ENCODE measurements at regions not wholly inside any gene's neighbourhood (a gene's known extent, or its start where the extent isn't known, plus 50 kb on each side); places are given as distances from the start of the nearest gene placed in this dataset.

GRCh38 chr5:129217179-129217578 is 122.6 kb downstream of the ISOC1 start:
- no peak overlapping the region for H3K4me3 ChIP-seq
- H3K9me3 ChIP-seq = no peaks in the 10 kb centered on the region
- no peak for DNase-seq (ENCODE audit: extremely low spot score in 2 of 2)
- H3K36me3 ChIP-seq = no peaks in the 10 kb centered on the region
- intact Hi-C loops (cut with DNase I) = no loop called here
- TF ChIP-seq CTCF (IDR thresholded peaks at IDR 0.05) = no peak
- TF ChIP-seq POLR2A (IDR thresholded peaks at IDR 0.05) = no peak
- no peak for TF ChIP-seq POLR2AphosphoS5 (IDR thresholded peaks at IDR 0.05; ENCODE audit: insufficient read depth in 1 of 2, low read depth in 1 of 2)
- no peak overlapping the region for H3K27ac ChIP-seq
- no peaks in the 10 kb centered on the region for H3K27me3 ChIP-seq
- H3K4me1 ChIP-seq = no peaks in the 10 kb centered on the region

GRCh38 chr5:129223178-129223577 is 128.6 kb downstream of the ISOC1 start:
- no peaks in the 10 kb centered on the region for H3K9me3 ChIP-seq
- TF ChIP-seq POLR2AphosphoS5 (IDR thresholded peaks at IDR 0.05; ENCODE audit: insufficient read depth in 1 of 2, low read depth in 1 of 2) (no peak), POLR2A (IDR thresholded peaks at IDR 0.05) (no peak), CTCF (IDR thresholded peaks at IDR 0.05) (no peak)
- H3K27me3 ChIP-seq = no peaks in the 10 kb centered on the region
- no peaks in the 10 kb centered on the region for H3K36me3 ChIP-seq
- DNase-seq (ENCODE audit: extremely low spot score in 2 of 2) = no peak
- H3K27ac ChIP-seq = no peak overlapping the region
- no peak overlapping the region for H3K4me3 ChIP-seq
- intact Hi-C loops (cut with DNase I) = no loop called here
- H3K4me1 ChIP-seq = no peaks in the 10 kb centered on the region

- DNase-seq (ENCODE audit: extremely low spot score in 2 of 2) = no peak
- Histone ChIP-seq H3K4me1 (no peaks in the 10 kb centered on the region), H3K27me3 (no peaks in the 10 kb centered on the region), H3K4me3 (no peak overlapping the region), H3K9me3 (no peaks in the 10 kb centered on the region), H3K27ac (no peak overlapping the region), H3K36me3 (no peaks in the 10 kb centered on the region)
- intact Hi-C loops (cut with DNase I) = no loop called here
- TF ChIP-seq POLR2AphosphoS5 (IDR thresholded peaks at IDR 0.05; ENCODE audit: insufficient read depth in 1 of 2, low read depth in 1 of 2) (no peak), CTCF (IDR thresholded peaks at IDR 0.05) (no peak), POLR2A (IDR thresholded peaks at IDR 0.05) (no peak)
These were observed 134.0 kb downstream of the ISOC1 start for GRCh38 chr5:129228577-129228976.

GRCh38 chr5:129241755-129242154 is 147.2 kb downstream of the ISOC1 start:
- H3K4me1 ChIP-seq = no peaks in the 10 kb centered on the region
- H3K9me3 ChIP-seq = no peaks in the 10 kb centered on the region
- intact Hi-C loops (cut with DNase I) = no loop called here
- no peak for DNase-seq (ENCODE audit: extremely low spot score in 2 of 2)
- no peak overlapping the region for H3K4me3 ChIP-seq
- H3K36me3 ChIP-seq = no peaks in the 10 kb centered on the region
- no peak overlapping the region for H3K27ac ChIP-seq
- no peaks in the 10 kb centered on the region for H3K27me3 ChIP-seq
- TF ChIP-seq POLR2AphosphoS5 (IDR thresholded peaks at IDR 0.05; ENCODE audit: insufficient read depth in 1 of 2, low read depth in 1 of 2) = no peak
- TF ChIP-seq POLR2A (IDR thresholded peaks at IDR 0.05) = no peak
- TF ChIP-seq CTCF (IDR thresholded peaks at IDR 0.05) = no peak

GRCh38 chr5:129243039-129243438 is 148.5 kb downstream of the ISOC1 start:
- no peak overlapping the region for H3K4me3 ChIP-seq
- H3K4me1 ChIP-seq = no peaks in the 10 kb centered on the region
- intact Hi-C loops (cut with DNase I) = no loop called here
- no peak for DNase-seq (ENCODE audit: extremely low spot score in 2 of 2)
- no peaks in the 10 kb centered on the region for H3K27me3 ChIP-seq
- TF ChIP-seq POLR2A (IDR thresholded peaks at IDR 0.05) (no peak), POLR2AphosphoS5 (IDR thresholded peaks at IDR 0.05; ENCODE audit: insufficient read depth in 1 of 2, low read depth in 1 of 2) (no peak), CTCF (IDR thresholded peaks at IDR 0.05) (no peak)
- no peaks in the 10 kb centered on the region for H3K9me3 ChIP-seq
- H3K36me3 ChIP-seq = no peaks in the 10 kb centered on the region
- no peak overlapping the region for H3K27ac ChIP-seq

Data from vagina (tissue), 2 donors.